Dendritic cell treated with granulocyte-macrophage colony-stimulating factor and Interleukin-4, amounts not matched to agents 40 ng/mL and 50 ng/mL, for 4 days (primary cell): ENCODE measurements at regions not wholly inside any gene's neighbourhood (a gene's known extent, or its start where the extent isn't known, plus 50 kb on each side); places are given as distances from the start of the nearest gene placed in this dataset.

Source experiments
- H3K27ac Mint-ChIP-seq: one replicate; pipeline ENCODE4 v1.8.0; 2022; ENCODE audit warnings: mild to moderate bottlenecking, mixed read lengths
- H3K27me3 Mint-ChIP-seq: one replicate; pipeline ENCODE4 v1.8.0; 2022; ENCODE audit warnings: mild to moderate bottlenecking, mixed read lengths
- H3K36me3 Mint-ChIP-seq: one replicate; pipeline ENCODE4 v1.8.0; 2022; ENCODE audit warnings: low read depth, mixed read lengths
- H3K4me1 Mint-ChIP-seq: one replicate; pipeline ENCODE4 v1.8.0; 2022; ENCODE audit warnings: low read depth, mixed read lengths
- H3K4me3 Mint-ChIP-seq: one replicate; pipeline ENCODE4 v1.8.0; 2022; ENCODE audit warnings: mild to moderate bottlenecking, moderate library complexity, mixed read lengths
- H3K9me3 Mint-ChIP-seq: one replicate; pipeline ENCODE4 v1.8.0; 2022; ENCODE audit warnings: mixed read lengths
- intact Hi-C: fragments of 100-400 bp; cut with micrococcal nuclease; formaldehyde crosslinking; loops from one replicate; pipeline ENCODE4 v1.15.0; 2022

GRCh38 chr11:29306527-29306926, 710.3 kb downstream of the KCNA4 start:
- Mint-ChIP-seq H3K27ac (no peak overlapping the region), H3K27me3 (no peaks in the 10 kb centered on the region), H3K4me1 (no peaks in the 10 kb centered on the region), H3K36me3 (no peaks in the 10 kb centered on the region), H3K4me3 (no peak overlapping the region), H3K9me3 (no peaks in the 10 kb centered on the region)
- intact Hi-C loops, result no loop called here

DNA sequence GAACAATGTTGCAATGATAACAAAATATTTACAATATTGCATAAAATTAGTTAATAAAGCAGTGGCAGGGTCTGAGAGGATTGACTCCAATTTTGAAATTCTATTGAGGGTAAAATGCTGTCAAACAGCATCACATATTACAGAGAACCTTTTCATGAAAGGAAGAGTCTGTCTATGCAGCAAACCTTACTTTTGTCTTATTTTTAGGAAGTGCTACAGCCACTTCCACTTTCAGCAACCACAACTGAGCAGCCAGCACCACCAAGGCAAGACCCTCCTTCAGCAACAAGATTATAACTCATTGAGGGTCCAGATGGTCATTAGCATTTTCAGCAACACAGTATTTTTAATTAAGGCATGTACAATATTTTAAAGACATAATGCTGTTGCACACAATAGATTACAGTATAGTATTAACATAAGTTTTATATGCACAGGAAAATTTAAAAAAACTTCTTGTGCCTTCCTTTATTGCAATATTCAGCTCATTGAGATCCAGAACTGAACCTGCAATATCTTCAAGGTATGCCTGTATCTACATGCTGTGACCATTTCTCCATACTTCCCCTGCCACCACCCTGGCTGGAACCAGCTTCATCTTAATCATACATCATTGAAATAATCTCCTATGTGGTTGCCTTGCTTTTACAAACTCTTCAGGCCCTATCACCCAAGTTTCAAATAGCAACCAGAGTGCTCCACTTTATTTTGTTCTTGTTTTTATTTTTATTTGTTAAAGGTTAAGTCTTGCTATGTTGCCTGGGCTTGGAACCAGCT, 711.2 kb downstream of the KCNA4 start:
- intact Hi-C loops, result no loop called here
- Mint-ChIP-seq H3K4me3 (no peak overlapping the region), H3K36me3 (no peaks in the 10 kb centered on the region), H3K27ac (no peak overlapping the region), H3K9me3 (no peaks in the 10 kb centered on the region), H3K4me1 (no peaks in the 10 kb centered on the region), H3K27me3 (no peaks in the 10 kb centered on the region)

- Mint-ChIP-seq H3K9me3 (no peaks in the 10 kb centered on the region), H3K4me1 (no peaks in the 10 kb centered on the region), H3K27ac (no peak overlapping the region), H3K4me3 (no peak overlapping the region), H3K36me3 (no peaks in the 10 kb centered on the region), H3K27me3 (no peaks in the 10 kb centered on the region)
- intact Hi-C loops, result no loop called here
Measured at GRCh38 chr11:29300420-29300819, 716.4 kb downstream of the KCNA4 start.

GRCh38 chr11:29296680-29297079, 720.1 kb downstream of the KCNA4 start:
- Mint-ChIP-seq H3K4me3 (no peak overlapping the region), H3K27ac (no peak overlapping the region), H3K36me3 (no peaks in the 10 kb centered on the region), H3K27me3 (no peaks in the 10 kb centered on the region), H3K4me1 (no peaks in the 10 kb centered on the region), H3K9me3 (no peaks in the 10 kb centered on the region)
- intact Hi-C loops, result no loop called here

DNA sequence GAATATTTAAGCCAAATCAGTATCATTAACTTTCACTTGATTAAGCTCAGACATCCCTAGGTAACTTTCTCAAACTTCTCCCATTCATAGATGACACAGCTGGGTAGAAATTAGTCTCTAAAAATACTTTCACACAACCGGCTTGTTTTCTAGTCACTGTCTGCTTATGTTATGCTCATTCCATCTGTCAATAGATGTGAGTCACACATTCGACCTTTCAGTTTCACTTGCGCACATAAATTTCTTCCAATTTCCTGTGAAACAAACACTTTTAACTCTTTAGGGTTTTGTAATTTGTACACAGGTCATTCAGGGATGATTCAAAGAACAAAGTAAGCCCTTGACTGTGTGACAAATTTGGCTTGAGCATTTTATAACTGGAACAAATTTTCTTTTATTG, 723.0 kb downstream of the KCNA4 start:
- intact Hi-C loops, result no loop called here
- Mint-ChIP-seq H3K9me3 (no peaks in the 10 kb centered on the region), H3K27ac (no peak overlapping the region), H3K27me3 (no peaks in the 10 kb centered on the region), H3K36me3 (no peaks in the 10 kb centered on the region), H3K4me1 (no peaks in the 10 kb centered on the region), H3K4me3 (no peak overlapping the region)

DNA sequence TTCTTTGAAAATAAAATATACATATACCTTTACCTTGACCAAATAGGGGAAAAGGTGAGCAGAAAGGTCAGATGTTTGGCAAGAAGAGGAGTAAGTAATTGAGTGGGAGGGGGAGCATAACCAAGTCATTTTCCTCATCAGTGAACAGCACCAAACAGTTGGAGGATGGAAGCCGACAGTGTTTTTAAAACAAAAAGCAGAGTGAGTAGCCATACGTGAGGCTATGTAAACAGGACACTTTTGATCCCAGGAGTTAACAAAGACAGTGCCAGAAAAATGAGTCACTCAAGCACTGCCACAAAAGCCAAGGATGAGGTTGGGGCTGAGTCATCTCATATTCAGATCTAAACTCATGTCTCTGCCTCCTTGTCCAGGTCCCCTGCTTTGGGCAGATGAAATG, 734.7 kb downstream of the KCNA4 start:
- intact Hi-C loops, result no loop called here
- no peaks in the 10 kb centered on the region for H3K27me3 Mint-ChIP-seq
- H3K9me3 Mint-ChIP-seq, result no peaks in the 10 kb centered on the region
- H3K4me1 Mint-ChIP-seq, result no peaks in the 10 kb centered on the region
- no peak overlapping the region for H3K27ac Mint-ChIP-seq
- no peak overlapping the region for H3K4me3 Mint-ChIP-seq
- no peaks in the 10 kb centered on the region for H3K36me3 Mint-ChIP-seq

- H3K4me1 Mint-ChIP-seq, result no peaks in the 10 kb centered on the region
- no peak overlapping the region for H3K4me3 Mint-ChIP-seq
- H3K9me3 Mint-ChIP-seq, result no peaks in the 10 kb centered on the region
- H3K27ac Mint-ChIP-seq, result no peak overlapping the region
- intact Hi-C loops, result no loop called here
- H3K27me3 Mint-ChIP-seq, result no peaks in the 10 kb centered on the region
- H3K36me3 Mint-ChIP-seq, result no peaks in the 10 kb centered on the region
Measured at GRCh38 chr11:29281271-29281777, 735.5 kb downstream of the KCNA4 start.

DNA sequence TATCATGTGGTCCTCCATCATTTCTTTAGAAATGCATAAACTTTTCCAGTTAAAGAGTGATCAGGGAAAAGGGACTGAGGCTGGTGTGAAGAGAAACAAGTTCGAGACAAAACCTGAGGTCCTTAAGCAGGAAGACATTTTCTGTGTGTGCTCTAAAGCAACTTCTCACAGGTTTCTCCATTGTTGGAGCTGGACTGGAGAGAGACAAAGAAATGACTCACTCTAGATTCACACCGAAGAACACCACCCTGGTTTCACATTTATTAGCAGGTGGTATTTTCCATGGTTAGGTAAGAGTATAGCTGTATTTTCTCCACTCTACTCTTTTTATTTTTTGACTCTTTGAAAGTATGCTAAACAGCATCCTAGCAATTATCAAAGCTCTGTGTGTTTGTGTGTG, 736.4 kb downstream of the KCNA4 start:
- Mint-ChIP-seq H3K27me3 (no peaks in the 10 kb centered on the region), H3K27ac (no peak overlapping the region), H3K4me3 (no peak overlapping the region), H3K4me1 (no peaks in the 10 kb centered on the region), H3K36me3 (no peaks in the 10 kb centered on the region), H3K9me3 (no peaks in the 10 kb centered on the region)
- intact Hi-C loops, result no loop called here

DNA sequence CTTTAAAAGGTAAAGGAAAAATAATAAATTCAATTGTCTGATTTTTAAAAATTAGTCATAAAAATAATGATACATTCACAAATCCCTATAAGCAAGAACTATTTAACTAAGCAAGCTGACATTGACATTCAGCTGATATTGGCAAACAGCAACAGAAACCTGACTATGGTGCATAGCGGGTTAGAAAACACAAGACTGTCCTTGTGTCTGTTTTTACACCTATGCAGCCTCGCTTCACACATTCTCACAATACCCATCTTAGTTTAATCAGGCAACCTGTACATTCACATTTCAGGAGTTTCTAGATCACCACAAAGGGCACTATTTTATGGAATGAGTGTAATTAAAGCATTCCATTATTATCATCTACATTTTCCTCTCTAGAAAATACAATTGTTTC, 737.1 kb downstream of the KCNA4 start:
- no peak overlapping the region for H3K27ac Mint-ChIP-seq
- no peaks in the 10 kb centered on the region for H3K4me1 Mint-ChIP-seq
- H3K27me3 Mint-ChIP-seq, result no peaks in the 10 kb centered on the region
- intact Hi-C loops, result no loop called here
- no peak overlapping the region for H3K4me3 Mint-ChIP-seq
- H3K9me3 Mint-ChIP-seq, result no peaks in the 10 kb centered on the region
- no peaks in the 10 kb centered on the region for H3K36me3 Mint-ChIP-seq

GRCh38 chr11:29272019-29272654, 744.7 kb downstream of the KCNA4 start:
- Mint-ChIP-seq H3K9me3 (no peaks in the 10 kb centered on the region), H3K27ac (no peak overlapping the region), H3K4me3 (no peak overlapping the region), H3K36me3 (no peaks in the 10 kb centered on the region), H3K4me1 (no peaks in the 10 kb centered on the region), H3K27me3 (no peaks in the 10 kb centered on the region)
- intact Hi-C loops, result no loop called here

DNA sequence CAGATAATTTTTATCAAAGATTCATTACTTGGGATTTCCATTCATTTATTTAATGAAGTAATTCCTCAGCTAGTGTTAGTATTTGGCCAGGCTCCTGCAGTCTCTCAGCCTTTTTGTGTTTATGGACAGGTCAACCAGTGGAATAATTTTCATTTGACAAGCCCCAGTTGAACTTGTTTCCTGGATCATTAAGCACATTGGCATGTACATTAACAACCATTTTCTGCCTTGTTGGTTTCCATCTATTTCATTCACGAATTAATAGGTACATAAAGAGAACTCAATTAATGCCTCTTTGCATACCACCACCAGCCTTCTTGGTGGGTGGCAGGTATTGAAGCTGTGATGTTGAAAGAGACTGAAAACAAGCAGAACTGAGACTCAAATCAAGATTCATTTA, 745.2 kb downstream of the KCNA4 start:
- no peak overlapping the region for H3K4me3 Mint-ChIP-seq
- H3K27me3 Mint-ChIP-seq, result no peaks in the 10 kb centered on the region
- H3K4me1 Mint-ChIP-seq, result no peaks in the 10 kb centered on the region
- intact Hi-C loops, result no loop called here
- H3K27ac Mint-ChIP-seq, result no peak overlapping the region
- no peaks in the 10 kb centered on the region for H3K36me3 Mint-ChIP-seq
- H3K9me3 Mint-ChIP-seq, result no peaks in the 10 kb centered on the region

DNA sequence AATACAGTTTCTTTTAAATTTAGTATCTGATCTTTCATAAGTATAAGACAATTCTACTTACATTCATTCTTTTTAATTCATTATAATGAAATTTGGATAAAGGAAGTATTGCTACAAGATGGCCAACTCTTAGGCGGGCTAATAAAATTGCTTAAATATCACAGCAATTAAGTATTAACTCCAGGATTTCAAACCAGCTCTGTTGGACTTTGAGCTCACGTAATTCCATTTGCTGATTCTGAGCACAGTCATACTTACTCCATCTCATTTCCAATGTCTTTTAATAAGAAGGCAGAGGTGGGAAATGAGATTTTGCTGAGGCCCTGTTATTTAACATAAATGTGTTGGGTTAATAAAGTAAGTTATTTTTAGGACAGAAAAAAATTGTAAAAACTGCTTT, 748.1 kb downstream of the KCNA4 start:
- Mint-ChIP-seq H3K27me3 (no peaks in the 10 kb centered on the region), H3K9me3 (no peaks in the 10 kb centered on the region), H3K36me3 (no peaks in the 10 kb centered on the region), H3K4me3 (no peak overlapping the region), H3K27ac (no peak overlapping the region), H3K4me1 (no peaks in the 10 kb centered on the region)
- intact Hi-C loops, result no loop called here

GRCh38 chr11:29265792-29266191, 751.0 kb downstream of the KCNA4 start:
- H3K9me3 Mint-ChIP-seq, result no peaks in the 10 kb centered on the region
- no peaks in the 10 kb centered on the region for H3K27me3 Mint-ChIP-seq
- H3K27ac Mint-ChIP-seq, result no peak overlapping the region
- H3K4me3 Mint-ChIP-seq, result no peak overlapping the region
- intact Hi-C loops, result no loop called here
- H3K4me1 Mint-ChIP-seq, result no peaks in the 10 kb centered on the region
- no peaks in the 10 kb centered on the region for H3K36me3 Mint-ChIP-seq

DNA sequence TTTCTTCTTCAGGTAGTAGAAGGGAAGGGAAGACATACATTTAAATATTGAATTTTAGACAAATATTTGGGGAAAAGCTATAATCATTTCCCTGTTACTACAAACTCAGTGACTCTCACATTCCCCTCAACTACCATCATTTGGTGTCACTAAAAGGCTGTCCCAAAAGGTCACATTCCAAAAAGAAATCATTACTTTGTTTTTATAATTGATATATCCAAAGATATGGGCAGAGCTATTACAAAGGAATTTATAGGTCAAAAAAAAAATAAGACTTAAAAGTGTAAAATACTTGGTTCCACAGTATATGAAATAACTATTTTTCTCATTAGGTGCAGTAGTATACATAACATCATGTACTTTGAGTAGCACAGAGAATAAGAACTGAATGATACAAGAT, 751.4 kb downstream of the KCNA4 start:
- H3K27me3 Mint-ChIP-seq, result no peaks in the 10 kb centered on the region
- H3K9me3 Mint-ChIP-seq, result no peaks in the 10 kb centered on the region
- no peaks in the 10 kb centered on the region for H3K36me3 Mint-ChIP-seq
- no peak overlapping the region for H3K27ac Mint-ChIP-seq
- H3K4me1 Mint-ChIP-seq, result no peaks in the 10 kb centered on the region
- no peak overlapping the region for H3K4me3 Mint-ChIP-seq
- intact Hi-C loops, result no loop called here
